ENCODE measurements at regions not wholly inside any gene's neighbourhood (a gene's known extent, or its start where the extent isn't known, plus 50 kb on each side); places are given as distances from the start of the nearest gene placed in this dataset.
"Not testable (repeated sequence)": the region's sequence is repeated elsewhere in the genome, so short reads cannot be mapped to it uniquely, and the experiment has no call there.

GRCh38 chr13:105874814-105875213 lies 660.6 kb downstream of the EFNB2 start:
- DNase-seq (ENCODE audit: low read depth in 2 of 2), result no peak

- no peak for DNase-seq (ENCODE audit: low read depth in 2 of 2)
Measured at GRCh38 chr13:105871768-105872167, 663.7 kb downstream of the EFNB2 start.

GRCh38 chr13:105871326-105871725 lies 664.1 kb downstream of the EFNB2 start:
- no peak for DNase-seq (ENCODE audit: low read depth in 2 of 2)

GRCh38 chr13:105863300-105863920 lies 672.1 kb downstream of the EFNB2 start:
- DNase-seq (ENCODE audit: low read depth in 2 of 2), result no peak

GRCh38 chr13:105848494-105848893 lies 687.0 kb downstream of the EFNB2 start:
- no peak for DNase-seq (ENCODE audit: low read depth in 2 of 2)

GRCh38 chr13:105847527-105848291 lies 687.8 kb downstream of the EFNB2 start:
- no peak for DNase-seq (ENCODE audit: low read depth in 2 of 2)

GRCh38 chr13:105846923-105847322 lies 688.5 kb downstream of the EFNB2 start:
- no peak for DNase-seq (ENCODE audit: low read depth in 2 of 2)

GRCh38 chr13:105841286-105841685 lies 694.2 kb downstream of the EFNB2 start:
- DNase-seq (ENCODE audit: low read depth in 2 of 2), result no peak

GRCh38 chr13:105838231-105838630 lies 697.2 kb downstream of the EFNB2 start:
- DNase-seq (ENCODE audit: low read depth in 2 of 2), result no peak

GRCh38 chr13:105837295-105837694 lies 698.2 kb downstream of the EFNB2 start:
- DNase-seq (ENCODE audit: low read depth in 2 of 2), result not testable (repeated sequence)

- DNase-seq (ENCODE audit: low read depth in 2 of 2), result no peak
Measured at GRCh38 chr13:105830821-105831220, 704.6 kb downstream of the EFNB2 start.

- DNase-seq (ENCODE audit: low read depth in 2 of 2), result no peak
Measured at GRCh38 chr13:105827111-105827809, 708.2 kb downstream of the EFNB2 start.

- no peak for DNase-seq (ENCODE audit: low read depth in 2 of 2)
Measured at GRCh38 chr13:105825071-105825470, 710.4 kb downstream of the EFNB2 start.

- no peak for DNase-seq (ENCODE audit: low read depth in 2 of 2)
Measured at GRCh38 chr13:105821337-105821736, 714.1 kb downstream of the EFNB2 start.

GRCh38 chr13:105820415-105820814 lies 715.0 kb downstream of the EFNB2 start:
- no peak for DNase-seq (ENCODE audit: low read depth in 2 of 2)

GRCh38 chr13:105817498-105817897 lies 718.0 kb downstream of the EFNB2 start:
- DNase-seq (ENCODE audit: low read depth in 2 of 2), result no peak

GRCh38 chr13:105816994-105817393 lies 718.5 kb downstream of the EFNB2 start:
- DNase-seq (ENCODE audit: low read depth in 2 of 2), result no peak

- no peak for DNase-seq (ENCODE audit: low read depth in 2 of 2)
Measured at GRCh38 chr13:105814902-105815250, 720.6 kb downstream of the EFNB2 start.

- DNase-seq (ENCODE audit: low read depth in 2 of 2), result no peak
Measured at GRCh38 chr13:105814219-105814901, 721.1 kb downstream of the EFNB2 start.

- DNase-seq (ENCODE audit: low read depth in 2 of 2), result no peak
Measured at GRCh38 chr13:105806628-105806920, 728.9 kb downstream of the EFNB2 start.

GRCh38 chr13:105805892-105806627 lies 729.4 kb downstream of the EFNB2 start:
- no peak for DNase-seq (ENCODE audit: low read depth in 2 of 2)

Data from stimulated activated CD8-positive, alpha-beta memory T cell treated with anti-CD3 and anti-CD28 coated beads, Interleukin-15, amount 100 ng/mL, for 4 hours (primary cell).